22Rv1 (cell line): ENCODE measurements at regions not wholly inside any gene's neighbourhood (a gene's known extent, or its start where the extent isn't known, plus 50 kb on each side); places are given as distances from the start of the nearest gene placed in this dataset.

ENCODE experiments used
- ZFX ChIP-seq: fragments of 450-650 bp; IDR thresholded peaks from 2 replicates; pipeline ENCODE4 v1.6.1; 2017; ENCODE audit warnings: antibody characterized with exemption, borderline replicate concordance
- TF ChIP-seq, protein P1 (sequence below): fragments of 450-650 bp; IDR thresholded peaks from 2 replicates; pipeline ENCODE4 v1.5.1; 2017; ENCODE audit warnings: mild to moderate bottlenecking

DNA sequence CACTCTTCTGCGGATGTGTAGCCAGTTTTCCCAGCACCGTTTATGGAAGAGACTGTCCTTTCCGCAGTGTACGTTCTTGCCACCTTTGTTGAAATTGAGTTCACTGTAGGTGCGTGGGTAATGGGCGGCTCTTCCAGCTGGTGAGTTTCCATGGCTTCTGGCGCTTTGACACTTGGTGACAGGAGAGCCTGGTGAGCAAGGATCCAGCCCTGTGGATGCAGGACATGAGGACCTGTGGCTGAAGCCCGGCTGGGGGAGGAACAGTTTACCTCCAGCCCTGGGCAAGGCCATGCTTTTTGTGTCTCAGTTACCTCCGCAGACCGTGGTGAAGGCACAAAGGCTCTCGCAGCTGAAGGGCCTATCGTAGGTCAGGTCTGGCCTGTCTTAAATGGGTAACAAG is 166.5 kb downstream of the LAT start:
- TF ChIP-seq, protein P1, sequence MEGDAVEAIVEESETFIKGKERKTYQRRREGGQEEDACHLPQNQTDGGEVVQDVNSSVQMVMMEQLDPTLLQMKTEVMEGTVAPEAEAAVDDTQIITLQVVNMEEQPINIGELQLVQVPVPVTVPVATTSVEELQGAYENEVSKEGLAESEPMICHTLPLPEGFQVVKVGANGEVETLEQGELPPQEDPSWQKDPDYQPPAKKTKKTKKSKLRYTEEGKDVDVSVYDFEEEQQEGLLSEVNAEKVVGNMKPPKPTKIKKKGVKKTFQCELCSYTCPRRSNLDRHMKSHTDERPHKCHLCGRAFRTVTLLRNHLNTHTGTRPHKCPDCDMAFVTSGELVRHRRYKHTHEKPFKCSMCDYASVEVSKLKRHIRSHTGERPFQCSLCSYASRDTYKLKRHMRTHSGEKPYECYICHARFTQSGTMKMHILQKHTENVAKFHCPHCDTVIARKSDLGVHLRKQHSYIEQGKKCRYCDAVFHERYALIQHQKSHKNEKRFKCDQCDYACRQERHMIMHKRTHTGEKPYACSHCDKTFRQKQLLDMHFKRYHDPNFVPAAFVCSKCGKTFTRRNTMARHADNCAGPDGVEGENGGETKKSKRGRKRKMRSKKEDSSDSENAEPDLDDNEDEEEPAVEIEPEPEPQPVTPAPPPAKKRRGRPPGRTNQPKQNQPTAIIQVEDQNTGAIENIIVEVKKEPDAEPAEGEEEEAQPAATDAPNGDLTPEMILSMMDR, result no peak
- no peak for TF ChIP-seq ZFX
